Spinal cord (tissue), 9 donors: ENCODE measurements at regions not wholly inside any gene's neighbourhood (a gene's known extent, or its start where the extent isn't known, plus 50 kb on each side); places are given as distances from the start of the nearest gene placed in this dataset.
"Not testable (repeated sequence)": the region's sequence is repeated elsewhere in the genome, so short reads cannot be mapped to it uniquely, and the experiment has no call there.

Source experiments
- DNase-seq, 6 donors: peaks; one replicate each; pipeline versions ENCODE4 v3.0.0 to v3.0.0-alpha.2; 2013 to 2015; ENCODE audit warnings: low spot score in 6 of 6, low read depth in 4 of 6
- H3K27ac ChIP-seq: one replicate; pipeline ENCODE4 v1.5.1; 2013; ENCODE audit warnings: low read depth, low read length, control low read depth
- H3K27me3 ChIP-seq: one replicate; pipeline ENCODE4 v1.6.1; 2013; ENCODE audit warnings: low read length; ENCODE audit not compliant: control insufficient read depth, insufficient read depth
- H3K36me3 ChIP-seq: one replicate; pipeline ENCODE4 v1.6.1; 2013; ENCODE audit warnings: low read length; ENCODE audit not compliant: control insufficient read depth, insufficient read depth
- H3K4me1 ChIP-seq: one replicate; pipeline ENCODE4 v1.6.1; 2013; ENCODE audit warnings: low read length; ENCODE audit not compliant: control insufficient read depth, insufficient read depth
- H3K4me3 ChIP-seq: one replicate; pipeline ENCODE4 v1.5.1; 2013; ENCODE audit warnings: low read depth, low read length, control low read depth
- H3K9me3 ChIP-seq: one replicate; pipeline ENCODE4 v1.6.1; 2013; ENCODE audit warnings: low read length; ENCODE audit not compliant: control insufficient read depth, insufficient read depth
- WGBS: methylation state at CpG from one replicate; pipeline ENCODE4 v1.1.5; 2013; ENCODE audit warnings: missing lambda C conversion rate; ENCODE audit not compliant: insufficient coverage; 5-methylcytosine and 5-hydroxymethylcytosine counted together
- donor health status: healthy.

GRCh38 chr4:25981749-25982148 is 67.7 kb downstream of the SMIM20 start:
- H3K36me3 ChIP-seq, result no peaks in the 10 kb centered on the region
- H3K4me1 ChIP-seq, result peaks cover 16% of the 10 kb centered on the region
- WGBS, result 95% methylated on average over 2 of the region's 3 CpGs
- H3K9me3 ChIP-seq, result no peaks in the 10 kb centered on the region
- no peaks in the 10 kb centered on the region for H3K27me3 ChIP-seq
- no peak overlapping the region for H3K4me3 ChIP-seq
- no peak for DNase-seq
- no peak overlapping the region for H3K27ac ChIP-seq

GRCh38 chr4:25982962-25983361 is 68.9 kb downstream of the SMIM20 start:
- 96% methylated on average over 4 of the region's 7 CpGs for WGBS
- Histone ChIP-seq H3K4me3 (no peak overlapping the region), H3K9me3 (no peaks in the 10 kb centered on the region), H3K36me3 (no peaks in the 10 kb centered on the region), H3K27ac (no peak overlapping the region), H3K27me3 (no peaks in the 10 kb centered on the region), H3K4me1 (peaks cover 23% of the 10 kb centered on the region)
- no peak for DNase-seq

GRCh38 chr4:25984266-25984665 is 70.2 kb downstream of the SMIM20 start:
- H3K27me3 ChIP-seq, result no peaks in the 10 kb centered on the region
- no peak overlapping the region for H3K27ac ChIP-seq
- H3K36me3 ChIP-seq, result no peaks in the 10 kb centered on the region
- H3K4me1 ChIP-seq, result peaks cover 31% of the 10 kb centered on the region
- WGBS, result 84% methylated on average over 2 of the region's 6 CpGs
- DNase-seq, result no peak
- no peaks in the 10 kb centered on the region for H3K9me3 ChIP-seq
- no peak overlapping the region for H3K4me3 ChIP-seq

GRCh38 chr4:25984796-25985195 is 70.8 kb downstream of the SMIM20 start:
- H3K4me3 ChIP-seq, result no peak overlapping the region
- no peaks in the 10 kb centered on the region for H3K27me3 ChIP-seq
- peaks cover 31% of the 10 kb centered on the region for H3K4me1 ChIP-seq
- no peaks in the 10 kb centered on the region for H3K36me3 ChIP-seq
- DNase-seq, result no peak
- H3K27ac ChIP-seq, result no peak overlapping the region
- H3K9me3 ChIP-seq, result no peaks in the 10 kb centered on the region
- WGBS, result 85% methylated on average over 4 of the region's 5 CpGs

- H3K4me1 ChIP-seq, result peaks cover 40% of the 10 kb centered on the region
- no peaks in the 10 kb centered on the region for H3K36me3 ChIP-seq
- no peaks in the 10 kb centered on the region for H3K9me3 ChIP-seq
- H3K27ac ChIP-seq, result peak overlapping the region; percentile 11
- DNase-seq, result peak in 2 of 6 donors; percentile 71 to 82
- 19% methylated on average over 4 of the region's 7 CpGs for WGBS
- no peaks in the 10 kb centered on the region for H3K27me3 ChIP-seq
- H3K4me3 ChIP-seq, result no peak overlapping the region
Measured at GRCh38 chr4:25986807-25987206, 72.8 kb downstream of the SMIM20 start.

GRCh38 chr4:25991340-25991739 is 77.3 kb downstream of the SMIM20 start:
- Histone ChIP-seq H3K4me3 (no peak overlapping the region), H3K27me3 (peaks cover 2% of the 10 kb centered on the region), H3K4me1 (peaks cover 37% of the 10 kb centered on the region), H3K36me3 (no peaks in the 10 kb centered on the region), H3K9me3 (no peaks in the 10 kb centered on the region), H3K27ac (no peak overlapping the region)
- DNase-seq, result peak in 2 of 6 donors; percentile 70 to 82
- 42% methylated on average over 3 of the region's 3 CpGs for WGBS

- peak in 2 of 6 donors; percentile 28 to 54 for DNase-seq
- WGBS, result 52% methylated on average over 8 of the region's 16 CpGs
Measured at GRCh38 chr4:25993395-25994185, 79.6 kb downstream of the SMIM20 start.

GRCh38 chr4:25994577-25994976 is 80.6 kb downstream of the SMIM20 start:
- not testable (repeated sequence) for H3K27me3 ChIP-seq, H3K27ac ChIP-seq, H3K4me3 ChIP-seq, H3K36me3 ChIP-seq, H3K9me3 ChIP-seq, DNase-seq
- 80% methylated on average over 4 of the region's 4 CpGs for WGBS
- peaks cover 18% of the 10 kb centered on the region for H3K4me1 ChIP-seq

More at GRCh38 chr4:25993395-25994185, 79.6 kb downstream of the SMIM20 start:
- Histone ChIP-seq H3K4me3 (no peak overlapping the region), H3K9me3 (no peaks in the 10 kb centered on the region), H3K4me1 (peaks cover 19% of the 10 kb centered on the region), H3K27me3 (peaks cover 2% of the 10 kb centered on the region), H3K36me3 (no peaks in the 10 kb centered on the region), H3K27ac (peak overlapping the region; percentile 25)

- no peak for DNase-seq
- Histone ChIP-seq H3K4me3 (no peak overlapping the region), H3K9me3 (no peaks in the 10 kb centered on the region), H3K36me3 (no peaks in the 10 kb centered on the region), H3K27ac (no peak overlapping the region), H3K4me1 (no peaks in the 10 kb centered on the region), H3K27me3 (no peaks in the 10 kb centered on the region)
- WGBS, result no CpG with 5 or more reads among the region's 2 CpGs
Measured at GRCh38 chr4:26000274-26000950, 86.4 kb downstream of the SMIM20 start.

- H3K27ac ChIP-seq, result no peak overlapping the region
- H3K27me3 ChIP-seq, result no peaks in the 10 kb centered on the region
- no peaks in the 10 kb centered on the region for H3K9me3 ChIP-seq
- no peak overlapping the region for H3K4me3 ChIP-seq
- no peak for DNase-seq
- H3K36me3 ChIP-seq, result no peaks in the 10 kb centered on the region
- H3K4me1 ChIP-seq, result no peaks in the 10 kb centered on the region
- WGBS, result 83% methylated on average over 2 of the region's 3 CpGs
Measured at GRCh38 chr4:26001413-26001812, 87.4 kb downstream of the SMIM20 start.
